Erythroblast (primary cell): ENCODE measurements at regions not wholly inside any gene's neighbourhood (a gene's known extent, or its start where the extent isn't known, plus 50 kb on each side); places are given as distances from the start of the nearest gene placed in this dataset.

Source experiments
- GATA1 ChIP-seq: IDR thresholded peaks from 2 replicates; pipeline ENCODE4 v1.6.1; 2011; ENCODE audit warnings: low read depth, mild to moderate bottlenecking, control low read depth, low read length, moderate library complexity
- POLR2A ChIP-seq: IDR thresholded peaks from 2 replicates; pipeline ENCODE4 v1.6.1; 2011; ENCODE audit warnings: mild to moderate bottlenecking, low read length

DNA sequence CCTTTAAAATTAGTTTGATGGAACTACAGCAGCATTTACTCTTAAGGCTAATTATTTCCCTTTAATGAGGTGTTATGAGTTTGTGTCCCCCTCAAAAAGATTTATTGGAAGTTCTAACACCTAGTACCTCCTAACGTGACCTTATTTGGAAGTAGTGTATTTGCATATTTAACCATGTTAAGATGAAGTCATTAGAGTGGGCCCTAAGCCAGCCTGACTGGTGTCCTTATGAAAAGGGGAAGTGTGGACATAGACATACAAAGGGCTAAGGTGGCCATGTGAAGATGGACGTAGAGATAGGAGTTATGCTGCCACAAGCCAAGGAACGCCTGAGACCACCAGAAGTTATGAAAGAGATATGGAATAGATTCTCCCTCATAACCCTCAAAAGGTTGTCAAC lies 985.4 kb upstream of the INTU start:
- TF ChIP-seq POLR2A: no peak
- TF ChIP-seq GATA1: no peak
